ENCODE measurements at regions not wholly inside any gene's neighbourhood (a gene's known extent, or its start where the extent isn't known, plus 50 kb on each side); places are given as distances from the start of the nearest gene placed in this dataset.

- no peak for DNase-seq
Observed at GRCh38 chr13:76414320-76414719, 471.9 kb downstream of the KCTD12 start.

GRCh38 chr13:76406243-76406642 lies 480.0 kb downstream of the KCTD12 start:
- DNase-seq, result no peak

GRCh38 chr13:76398425-76398824 lies 487.8 kb downstream of the KCTD12 start:
- DNase-seq, result no peak

GRCh38 chr13:76397413-76397812 lies 488.8 kb downstream of the KCTD12 start:
- no peak for DNase-seq

- no peak for DNase-seq
Observed at GRCh38 chr13:76389321-76389720, 496.9 kb downstream of the KCTD12 start.

GRCh38 chr13:76387566-76387965 lies 498.6 kb downstream of the KCTD12 start:
- no peak for DNase-seq

- DNase-seq, result no peak
Observed at GRCh38 chr13:76386321-76386720, 499.9 kb downstream of the KCTD12 start.

GRCh38 chr13:76385586-76385985 lies 500.6 kb downstream of the KCTD12 start:
- DNase-seq, result no peak

GRCh38 chr13:76383676-76384461 lies 502.3 kb downstream of the KCTD12 start:
- DNase-seq, result no peak

- DNase-seq, result no peak
Observed at GRCh38 chr13:76380446-76381065, 505.6 kb downstream of the KCTD12 start.

- no peak for DNase-seq
Observed at GRCh38 chr13:76379341-76380105, 506.7 kb downstream of the KCTD12 start.

- no peak for DNase-seq
Observed at GRCh38 chr13:76378767-76379166, 507.4 kb downstream of the KCTD12 start.

- no peak for DNase-seq
Observed at GRCh38 chr13:76363682-76364289, 522.4 kb downstream of the KCTD12 start.

- DNase-seq, result no peak
Observed at GRCh38 chr13:76361868-76362267, 524.3 kb downstream of the KCTD12 start.

GRCh38 chr13:76351541-76352229 lies 534.5 kb downstream of the KCTD12 start:
- DNase-seq, result no peak

GRCh38 chr13:76350399-76350798 lies 535.8 kb downstream of the KCTD12 start:
- DNase-seq, result no peak

GRCh38 chr13:76349700-76350099 lies 536.5 kb downstream of the KCTD12 start:
- no peak for DNase-seq

GRCh38 chr13:76339649-76340048 lies 546.6 kb downstream of the KCTD12 start:
- no peak for DNase-seq

- DNase-seq, result no peak
Observed at GRCh38 chr13:76338003-76338402, 548.2 kb downstream of the KCTD12 start.

GRCh38 chr13:76336889-76337844 lies 549.0 kb downstream of the KCTD12 start:
- DNase-seq, result no peak

GRCh38 chr13:76335463-76335862 lies 550.7 kb downstream of the KCTD12 start:
- DNase-seq, result no peak
